Peyer's patch (tissue), 4 donors: ENCODE measurements at regions not wholly inside any gene's neighbourhood (a gene's known extent, or its start where the extent isn't known, plus 50 kb on each side); places are given as distances from the start of the nearest gene placed in this dataset.
A peak's percentile ranks its signal among the peaks of the same experiment; 100 is the strongest.

Experiments
- DNase-seq, 3 donors: peaks; one replicate each; pipeline ENCODE4 v3.0.0-alpha.2; 2017 to 2019
- H3K27ac ChIP-seq, 4 donors: fragments of 200-600 bp; sonication (generic); one replicate each; pipeline ENCODE4 v1.5.1; 2016 to 2019
- H3K27me3 ChIP-seq, 2 donors: fragments of 200-600 bp; sonication (generic); one replicate each; pipeline ENCODE4 v1.5.1; 2019
- H3K36me3 ChIP-seq, 3 donors: fragments of 200-600 bp; sonication (generic); one replicate each; pipeline ENCODE4 v1.5.1; 2016 to 2019
- H3K4me1 ChIP-seq, 4 donors: fragments of 200-600 bp; sonication (generic); one replicate each; pipeline ENCODE4 v1.5.1; 2016 to 2019
- H3K4me3 ChIP-seq, 4 donors: fragments of 200-600 bp; sonication (generic); 1 replicate in 3 of 4; 2 replicates in 1 of 4; pipeline ENCODE4 v1.5.1; 2016 to 2019; ENCODE audit warnings: mild to moderate bottlenecking in 1 of 4
- H3K9me3 ChIP-seq, 4 donors: fragments of 200-600 bp; sonication (generic); one replicate each; pipeline ENCODE4 v1.5.1; 2016 to 2019; ENCODE audit warnings: mild to moderate bottlenecking in 1 of 4
- POLR2A ChIP-seq, 2 donors: fragments of 450-650 bp; IDR thresholded peaks; one replicate each; pipeline ENCODE4 v1.5.1; 2017; ENCODE audit warnings: antibody characterized with exemption in 2 of 2, mild to moderate bottlenecking in 2 of 2, moderate library complexity in 2 of 2
- TF ChIP-seq, protein P1 (sequence below), 6 experiments: fragments of 450-650 bp in 4 of 6; fragments of 200-600 bp in 2 of 6; sonication (generic) in 1 of 6; IDR thresholded peaks; one replicate each; pipeline ENCODE4 v1.5.1; 2017 to 2019; ENCODE audit warnings: antibody characterized with exemption in 6 of 6, mild to moderate bottlenecking in 3 of 6, moderate library complexity in 1 of 6

DNA sequence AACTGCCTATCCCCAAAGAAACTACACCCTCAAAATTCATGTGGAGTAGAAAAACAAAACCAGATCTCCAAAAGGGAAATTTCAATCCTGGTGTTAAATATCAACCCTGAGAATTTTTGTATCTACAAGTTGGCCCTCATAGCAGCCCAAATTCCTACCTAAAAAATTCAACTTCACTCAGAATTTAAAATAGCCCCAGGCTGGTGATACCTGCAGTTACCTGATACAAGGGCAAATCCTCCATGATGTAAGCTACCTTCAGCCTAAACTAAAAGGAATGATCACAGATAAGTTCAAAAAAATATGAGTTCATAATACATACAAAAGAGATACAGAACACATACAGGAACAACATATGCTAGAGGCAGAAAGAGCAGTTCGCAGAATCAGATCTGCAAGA is 138.4 kb downstream of the HNRNPD start:
- no peaks in the 10 kb centered on the region for H3K27me3 ChIP-seq
- H3K4me3 ChIP-seq = no peak overlapping the region
- H3K36me3 ChIP-seq = no peaks in the 10 kb centered on the region
- TF ChIP-seq, protein P1, sequence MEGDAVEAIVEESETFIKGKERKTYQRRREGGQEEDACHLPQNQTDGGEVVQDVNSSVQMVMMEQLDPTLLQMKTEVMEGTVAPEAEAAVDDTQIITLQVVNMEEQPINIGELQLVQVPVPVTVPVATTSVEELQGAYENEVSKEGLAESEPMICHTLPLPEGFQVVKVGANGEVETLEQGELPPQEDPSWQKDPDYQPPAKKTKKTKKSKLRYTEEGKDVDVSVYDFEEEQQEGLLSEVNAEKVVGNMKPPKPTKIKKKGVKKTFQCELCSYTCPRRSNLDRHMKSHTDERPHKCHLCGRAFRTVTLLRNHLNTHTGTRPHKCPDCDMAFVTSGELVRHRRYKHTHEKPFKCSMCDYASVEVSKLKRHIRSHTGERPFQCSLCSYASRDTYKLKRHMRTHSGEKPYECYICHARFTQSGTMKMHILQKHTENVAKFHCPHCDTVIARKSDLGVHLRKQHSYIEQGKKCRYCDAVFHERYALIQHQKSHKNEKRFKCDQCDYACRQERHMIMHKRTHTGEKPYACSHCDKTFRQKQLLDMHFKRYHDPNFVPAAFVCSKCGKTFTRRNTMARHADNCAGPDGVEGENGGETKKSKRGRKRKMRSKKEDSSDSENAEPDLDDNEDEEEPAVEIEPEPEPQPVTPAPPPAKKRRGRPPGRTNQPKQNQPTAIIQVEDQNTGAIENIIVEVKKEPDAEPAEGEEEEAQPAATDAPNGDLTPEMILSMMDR (IDR thresholded peaks at IDR 0.05) = no peak
- no peak for TF ChIP-seq POLR2A (IDR thresholded peaks at IDR 0.05)
- H3K27ac ChIP-seq = no peak overlapping the region
- no peaks in the 10 kb centered on the region for H3K4me1 ChIP-seq
- H3K9me3 ChIP-seq = no peaks in the 10 kb centered on the region
- no peak for DNase-seq

DNA sequence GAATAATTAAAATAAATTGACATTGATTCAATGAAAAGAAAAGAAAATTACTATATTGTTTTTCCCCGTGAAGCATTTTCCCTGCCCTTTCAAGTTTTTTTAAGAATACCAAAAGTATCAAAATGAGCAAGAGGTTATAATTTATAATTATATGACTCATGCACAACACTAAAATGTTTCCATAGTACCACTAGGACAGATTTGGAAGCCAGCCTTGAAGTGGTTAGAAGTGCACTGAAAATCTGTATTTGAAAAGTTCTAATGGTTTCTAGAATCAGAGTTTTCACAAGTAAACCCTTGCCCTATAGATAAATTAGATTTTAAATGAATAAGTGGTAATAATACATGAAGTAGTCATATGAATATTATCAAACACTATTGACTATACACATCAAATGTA is 140.9 kb downstream of the HNRNPD start:
- Histone ChIP-seq H3K4me3 (no peak overlapping the region), H3K9me3 (no peaks in the 10 kb centered on the region), H3K27ac (no peak overlapping the region), H3K36me3 (no peaks in the 10 kb centered on the region), H3K4me1 (no peaks in the 10 kb centered on the region), H3K27me3 (no peaks in the 10 kb centered on the region)
- DNase-seq = no peak
- no peak for TF ChIP-seq POLR2A (IDR thresholded peaks at IDR 0.05)
- TF ChIP-seq, protein P1 (IDR thresholded peaks at IDR 0.05) = no peak

DNA sequence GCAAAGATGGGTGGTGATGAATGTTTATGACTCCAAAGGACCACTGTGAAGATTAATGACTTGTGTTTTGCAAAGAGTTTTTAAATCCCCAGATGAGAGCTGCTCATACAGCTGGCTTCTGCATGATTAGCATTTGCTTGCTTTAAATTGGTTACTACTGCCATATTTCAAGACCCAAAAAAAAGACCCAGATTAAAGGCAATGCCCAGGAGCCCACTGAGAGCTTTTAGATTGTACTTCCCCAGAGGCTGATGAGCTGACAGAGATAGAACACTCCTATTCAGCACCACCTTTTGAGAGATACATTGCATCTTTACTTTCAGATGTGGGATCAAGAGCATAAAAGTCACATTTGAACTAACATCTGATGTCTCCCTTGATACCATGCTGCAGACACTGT is 142.0 kb downstream of the HNRNPD start:
- TF ChIP-seq, protein P1 (IDR thresholded peaks at IDR 0.05) = no peak
- TF ChIP-seq POLR2A (IDR thresholded peaks at IDR 0.05) = no peak
- no peaks in the 10 kb centered on the region for H3K36me3 ChIP-seq

DNA sequence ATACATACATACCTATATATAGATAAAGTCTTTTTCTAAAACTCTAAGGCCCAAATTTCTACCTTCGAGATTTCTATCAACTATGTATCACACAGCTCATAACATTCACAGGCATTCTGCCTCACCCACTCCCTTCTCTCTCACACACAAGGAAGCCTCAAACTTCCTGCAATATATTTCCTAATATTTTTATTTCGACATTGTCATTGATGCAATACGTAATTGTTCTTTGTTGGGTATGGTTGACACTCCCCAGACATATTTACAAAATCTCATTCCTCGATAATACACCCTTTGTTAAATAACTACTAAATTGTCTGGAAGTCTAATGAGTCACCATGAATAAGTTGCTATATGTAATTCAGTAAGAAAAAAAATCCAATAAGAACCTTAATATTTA is 143.5 kb downstream of the HNRNPD start:
- no peak for DNase-seq
- Histone ChIP-seq H3K9me3 (no peaks in the 10 kb centered on the region), H3K27me3 (no peaks in the 10 kb centered on the region), H3K27ac (no peak overlapping the region), H3K4me1 (no peaks in the 10 kb centered on the region), H3K36me3 (no peaks in the 10 kb centered on the region), H3K4me3 (no peak overlapping the region)
- no peak for TF ChIP-seq POLR2A (IDR thresholded peaks at IDR 0.05)
- TF ChIP-seq, protein P1 (IDR thresholded peaks at IDR 0.05) = no peak

More for the DNA sequence above, 142.0 kb downstream of the HNRNPD start:
- Histone ChIP-seq H3K4me3 (no peak overlapping the region), H3K27me3 (no peaks in the 10 kb centered on the region), H3K9me3 (no peaks in the 10 kb centered on the region), H3K4me1 (no peaks in the 10 kb centered on the region), H3K27ac (no peak overlapping the region)
- no peak for DNase-seq

DNA sequence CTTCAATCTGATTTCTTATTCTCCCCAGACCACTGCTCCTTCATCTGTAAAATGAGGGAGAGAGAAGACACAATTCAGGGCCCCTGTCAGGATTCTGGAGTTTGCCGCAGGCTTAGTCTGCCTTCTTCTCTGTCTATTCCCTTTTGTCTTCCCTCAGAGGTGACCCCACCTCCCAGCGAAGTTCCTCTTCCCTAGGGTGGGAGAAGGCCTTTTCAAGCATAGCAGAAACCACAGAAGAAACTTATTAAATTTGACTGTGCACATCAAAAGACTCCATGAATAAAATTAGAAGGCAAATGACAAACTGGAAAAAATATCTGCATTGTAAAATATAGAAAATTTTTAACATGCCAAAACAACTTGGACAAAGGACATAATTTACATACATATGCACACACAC is 148.8 kb downstream of the HNRNPD start:
- TF ChIP-seq, protein P1 (IDR thresholded peaks at IDR 0.05) = no peak
- no peak for TF ChIP-seq POLR2A (IDR thresholded peaks at IDR 0.05)
- Histone ChIP-seq H3K4me3 (no peak overlapping the region), H3K4me1 (peaks cover 0 to 3% (median 0%) of the 10 kb centered on the region in 4 donors), H3K9me3 (no peaks in the 10 kb centered on the region), H3K27me3 (no peaks in the 10 kb centered on the region), H3K27ac (no peak overlapping the region), H3K36me3 (no peaks in the 10 kb centered on the region)
- DNase-seq = no peak

DNA sequence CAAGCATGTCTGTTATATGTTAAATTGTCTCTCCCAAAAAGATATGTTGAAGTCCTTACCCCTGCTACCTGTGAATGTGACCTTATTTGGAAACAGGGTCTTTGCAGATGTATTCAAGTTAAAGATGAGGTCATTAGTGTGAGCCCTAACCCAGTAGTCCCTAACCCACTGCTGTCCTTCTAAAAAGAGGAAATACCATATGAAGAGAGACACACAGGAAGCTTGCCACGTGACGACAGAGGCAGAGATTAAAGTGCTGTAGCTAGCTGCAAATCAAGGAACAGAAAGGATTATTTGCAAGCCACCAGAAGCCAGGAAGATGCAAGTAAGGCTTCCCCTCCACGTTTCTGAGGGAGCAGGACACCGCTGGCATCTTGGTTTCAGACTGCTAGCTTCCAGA is 150.1 kb downstream of the HNRNPD start:
- DNase-seq = peak in 2 of 3 donors; percentile 76 to 78
- no peak overlapping the region for H3K4me3 ChIP-seq
- no peak overlapping the region for H3K27ac ChIP-seq
- H3K27me3 ChIP-seq = no peaks in the 10 kb centered on the region
- H3K9me3 ChIP-seq = no peaks in the 10 kb centered on the region
- H3K36me3 ChIP-seq = no peaks in the 10 kb centered on the region
- H3K4me1 ChIP-seq = peaks cover 0 to 3% (median 0%) of the 10 kb centered on the region in 4 donors
- TF ChIP-seq, protein P1 (IDR thresholded peaks at IDR 0.05) = no peak
- no peak for TF ChIP-seq POLR2A (IDR thresholded peaks at IDR 0.05)
